ENCODE measurements at regions not wholly inside any gene's neighbourhood (a gene's known extent, or its start where the extent isn't known, plus 50 kb on each side); places are given as distances from the start of the nearest gene placed in this dataset.
A peak's percentile ranks its signal among the peaks of the same experiment; 100 is the strongest.

DNA sequence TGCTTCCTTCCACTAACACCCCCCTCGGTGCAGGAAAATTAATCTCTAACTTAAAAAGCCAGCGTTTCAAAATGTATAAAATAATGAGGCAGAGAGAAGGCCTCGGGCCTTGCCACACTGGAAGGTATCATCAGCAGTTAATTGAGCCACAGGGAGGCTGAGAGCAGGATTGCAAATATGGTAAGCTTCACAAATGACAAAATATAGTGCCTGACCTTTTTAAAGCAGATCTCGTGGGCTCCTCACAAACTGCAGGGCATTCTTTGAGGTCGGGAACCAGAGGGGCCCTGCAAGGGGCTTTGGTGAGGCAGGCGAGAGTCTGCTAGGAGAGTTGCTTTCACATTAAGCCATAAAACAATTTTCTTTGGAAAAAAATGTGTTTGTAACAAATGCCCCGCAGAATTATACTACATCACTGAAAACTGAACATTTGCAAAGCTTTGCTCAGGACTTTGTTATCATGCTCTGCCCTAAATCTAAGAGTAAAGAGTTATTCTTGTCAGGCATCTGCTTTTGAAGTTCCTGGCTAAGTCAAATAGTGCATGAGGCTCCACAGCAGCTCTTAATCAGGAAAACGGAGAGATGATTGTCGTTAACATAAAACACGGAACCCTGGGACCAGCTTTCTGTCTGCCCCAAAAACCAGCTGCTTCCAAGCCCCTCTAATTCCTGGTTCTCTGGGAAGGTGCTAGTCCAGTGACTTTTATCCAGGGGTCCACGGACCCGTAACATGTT is 61.4 kb upstream of the SYT13 start:
- DNase-seq (ENCODE audit: low spot score) = no peak
- Mint-ChIP-seq H3K4me3 (no peak overlapping the region), H3K9me3 (no peaks in the 10 kb centered on the region), H3K4me1 (peaks cover 65% of the 10 kb centered on the region), H3K36me3 (ENCODE audit: low read depth) (no peaks in the 10 kb centered on the region), H3K27ac (peak overlapping the region; percentile 1; the same call in 1 of the 2 replicates), H3K27me3 (ENCODE audit: insufficient read depth, low read depth, poor library complexity) (no peaks in the 10 kb centered on the region)
- Histone ChIP-seq H3K27me3 (ENCODE audit: insufficient read depth) (no peaks in the 10 kb centered on the region), H4K20me1 (replicated peaks; ENCODE audit: insufficient read depth) (no peaks in the 10 kb centered on the region), H3F3A (replicated peaks; ENCODE audit: low read depth) (no peaks in the 10 kb centered on the region), H3K36me3 (ENCODE audit: insufficient read depth) (no peaks in the 10 kb centered on the region), H3K79me2 (replicated peaks; ENCODE audit: insufficient read depth) (no peaks in the 10 kb centered on the region), H3K27ac (ENCODE audit: low read depth) (no peak overlapping the region), H2AFZ (peak overlapping the region; percentile 78), H3K9me2 (ENCODE audit: insufficient read depth) (no peaks in the 10 kb centered on the region), H3K4me1 (ENCODE audit: insufficient read depth) (peaks cover 39% of the 10 kb centered on the region), H3K4me3 (no peak overlapping the region), H3K4me2 (peak overlapping the region; percentile 55; the same call in 1 of the 2 replicates)
- TF ChIP-seq NANOG (IDR thresholded peaks at IDR 0.05; ENCODE audit: borderline replicate concordance) = no peak
- peak; percentile 34 for ATAC-seq

DNA sequence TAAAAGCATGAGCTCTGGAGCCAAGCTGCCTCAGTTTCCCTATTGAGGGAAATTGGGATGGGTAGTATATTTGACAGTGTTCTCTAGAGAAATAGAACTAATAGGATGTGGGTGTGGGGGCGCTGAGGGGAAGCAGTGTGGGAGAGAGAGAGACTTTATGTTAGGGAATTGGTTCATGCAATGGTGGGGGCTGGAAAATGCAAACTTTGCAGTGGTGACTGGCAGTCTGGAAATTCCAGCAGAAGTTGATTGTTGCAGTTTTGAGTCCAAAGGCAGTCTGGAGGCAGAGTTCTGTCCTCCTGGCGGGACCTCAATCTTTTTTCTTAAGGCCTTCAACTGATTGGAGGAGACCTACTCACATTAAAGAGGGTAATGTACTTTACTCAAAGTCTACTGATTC is 59.4 kb upstream of the SYT13 start:
- peaks cover 62% of the 10 kb centered on the region for H3K4me1 Mint-ChIP-seq

DNA sequence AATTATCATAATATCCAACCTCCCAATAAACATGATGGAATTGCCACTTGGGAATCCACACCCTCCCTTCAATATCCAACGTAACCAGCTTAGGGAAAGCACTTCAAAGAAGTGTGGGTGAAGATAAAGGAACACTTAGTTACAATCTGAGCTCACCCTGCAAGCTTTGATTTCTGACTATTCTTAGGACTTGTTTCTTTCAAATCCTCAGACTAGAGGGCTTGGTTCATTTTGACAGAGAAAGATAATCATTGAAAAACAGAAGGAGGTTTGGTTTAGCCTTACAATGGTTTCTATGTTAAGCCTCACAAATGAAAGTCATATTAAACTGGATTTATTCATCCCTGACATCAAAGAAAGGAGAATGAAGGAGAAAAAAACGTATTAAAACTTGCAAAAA is 57.9 kb upstream of the SYT13 start:
- Mint-ChIP-seq H3K4me3 (no peak overlapping the region), H3K27ac (no peak overlapping the region), H3K36me3 (ENCODE audit: low read depth) (no peaks in the 10 kb centered on the region), H3K9me3 (no peaks in the 10 kb centered on the region), H3K4me1 (peaks cover 67% of the 10 kb centered on the region), H3K27me3 (ENCODE audit: insufficient read depth, low read depth, poor library complexity) (peaks cover 4% of the 10 kb centered on the region)
- no peak overlapping the region for H3K4me2 ChIP-seq
- no peaks in the 10 kb centered on the region for H3K36me3 ChIP-seq (ENCODE audit: insufficient read depth)
- H3K79me2 ChIP-seq (replicated peaks; ENCODE audit: insufficient read depth) = no peaks in the 10 kb centered on the region
- no peaks in the 10 kb centered on the region for H3K9me2 ChIP-seq (ENCODE audit: insufficient read depth)
- ATAC-seq = no peak
- no peak overlapping the region for H2AFZ ChIP-seq
- no peak overlapping the region for H3K27ac ChIP-seq (ENCODE audit: low read depth)
- no peaks in the 10 kb centered on the region for H3K27me3 ChIP-seq (ENCODE audit: insufficient read depth)
- no peaks in the 10 kb centered on the region for H3F3A ChIP-seq (replicated peaks; ENCODE audit: low read depth)
- H4K20me1 ChIP-seq (replicated peaks; ENCODE audit: insufficient read depth) = no peaks in the 10 kb centered on the region
- H3K4me3 ChIP-seq = no peak overlapping the region
- no peak for DNase-seq (ENCODE audit: low spot score)
- peaks cover 39% of the 10 kb centered on the region for H3K4me1 ChIP-seq (ENCODE audit: insufficient read depth)
- TF ChIP-seq, protein P1, sequence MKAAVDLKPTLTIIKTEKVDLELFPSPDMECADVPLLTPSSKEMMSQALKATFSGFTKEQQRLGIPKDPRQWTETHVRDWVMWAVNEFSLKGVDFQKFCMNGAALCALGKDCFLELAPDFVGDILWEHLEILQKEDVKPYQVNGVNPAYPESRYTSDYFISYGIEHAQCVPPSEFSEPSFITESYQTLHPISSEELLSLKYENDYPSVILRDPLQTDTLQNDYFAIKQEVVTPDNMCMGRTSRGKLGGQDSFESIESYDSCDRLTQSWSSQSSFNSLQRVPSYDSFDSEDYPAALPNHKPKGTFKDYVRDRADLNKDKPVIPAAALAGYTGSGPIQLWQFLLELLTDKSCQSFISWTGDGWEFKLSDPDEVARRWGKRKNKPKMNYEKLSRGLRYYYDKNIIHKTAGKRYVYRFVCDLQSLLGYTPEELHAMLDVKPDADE (IDR thresholded peaks at IDR 0.05) = no peak
- TF ChIP-seq CREB1 (CRISPR knock-in tag; IDR thresholded peaks at IDR 0.05; ENCODE audit: low read depth) (no peak), STAT1 (IDR thresholded peaks at IDR 0.05; ENCODE audit: unreplicated experiment) (no peak), ZNF331 (CRISPR knock-in tag; IDR thresholded peaks at IDR 0.05; ENCODE audit: low read depth) (no peak), ZNF114 (CRISPR knock-in tag; IDR thresholded peaks at IDR 0.05) (no peak), JUNB (IDR thresholded peaks at IDR 0.05; ENCODE audit: unreplicated experiment) (no peak)
- TF ChIP-seq, protein P2, sequence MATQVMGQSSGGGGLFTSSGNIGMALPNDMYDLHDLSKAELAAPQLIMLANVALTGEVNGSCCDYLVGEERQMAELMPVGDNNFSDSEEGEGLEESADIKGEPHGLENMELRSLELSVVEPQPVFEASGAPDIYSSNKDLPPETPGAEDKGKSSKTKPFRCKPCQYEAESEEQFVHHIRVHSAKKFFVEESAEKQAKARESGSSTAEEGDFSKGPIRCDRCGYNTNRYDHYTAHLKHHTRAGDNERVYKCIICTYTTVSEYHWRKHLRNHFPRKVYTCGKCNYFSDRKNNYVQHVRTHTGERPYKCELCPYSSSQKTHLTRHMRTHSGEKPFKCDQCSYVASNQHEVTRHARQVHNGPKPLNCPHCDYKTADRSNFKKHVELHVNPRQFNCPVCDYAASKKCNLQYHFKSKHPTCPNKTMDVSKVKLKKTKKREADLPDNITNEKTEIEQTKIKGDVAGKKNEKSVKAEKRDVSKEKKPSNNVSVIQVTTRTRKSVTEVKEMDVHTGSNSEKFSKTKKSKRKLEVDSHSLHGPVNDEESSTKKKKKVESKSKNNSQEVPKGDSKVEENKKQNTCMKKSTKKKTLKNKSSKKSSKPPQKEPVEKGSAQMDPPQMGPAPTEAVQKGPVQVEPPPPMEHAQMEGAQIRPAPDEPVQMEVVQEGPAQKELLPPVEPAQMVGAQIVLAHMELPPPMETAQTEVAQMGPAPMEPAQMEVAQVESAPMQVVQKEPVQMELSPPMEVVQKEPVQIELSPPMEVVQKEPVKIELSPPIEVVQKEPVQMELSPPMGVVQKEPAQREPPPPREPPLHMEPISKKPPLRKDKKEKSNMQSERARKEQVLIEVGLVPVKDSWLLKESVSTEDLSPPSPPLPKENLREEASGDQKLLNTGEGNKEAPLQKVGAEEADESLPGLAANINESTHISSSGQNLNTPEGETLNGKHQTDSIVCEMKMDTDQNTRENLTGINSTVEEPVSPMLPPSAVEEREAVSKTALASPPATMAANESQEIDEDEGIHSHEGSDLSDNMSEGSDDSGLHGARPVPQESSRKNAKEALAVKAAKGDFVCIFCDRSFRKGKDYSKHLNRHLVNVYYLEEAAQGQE (IDR thresholded peaks at IDR 0.05; ENCODE audit: unreplicated experiment) = no peak
- TF ChIP-seq, protein P3, sequence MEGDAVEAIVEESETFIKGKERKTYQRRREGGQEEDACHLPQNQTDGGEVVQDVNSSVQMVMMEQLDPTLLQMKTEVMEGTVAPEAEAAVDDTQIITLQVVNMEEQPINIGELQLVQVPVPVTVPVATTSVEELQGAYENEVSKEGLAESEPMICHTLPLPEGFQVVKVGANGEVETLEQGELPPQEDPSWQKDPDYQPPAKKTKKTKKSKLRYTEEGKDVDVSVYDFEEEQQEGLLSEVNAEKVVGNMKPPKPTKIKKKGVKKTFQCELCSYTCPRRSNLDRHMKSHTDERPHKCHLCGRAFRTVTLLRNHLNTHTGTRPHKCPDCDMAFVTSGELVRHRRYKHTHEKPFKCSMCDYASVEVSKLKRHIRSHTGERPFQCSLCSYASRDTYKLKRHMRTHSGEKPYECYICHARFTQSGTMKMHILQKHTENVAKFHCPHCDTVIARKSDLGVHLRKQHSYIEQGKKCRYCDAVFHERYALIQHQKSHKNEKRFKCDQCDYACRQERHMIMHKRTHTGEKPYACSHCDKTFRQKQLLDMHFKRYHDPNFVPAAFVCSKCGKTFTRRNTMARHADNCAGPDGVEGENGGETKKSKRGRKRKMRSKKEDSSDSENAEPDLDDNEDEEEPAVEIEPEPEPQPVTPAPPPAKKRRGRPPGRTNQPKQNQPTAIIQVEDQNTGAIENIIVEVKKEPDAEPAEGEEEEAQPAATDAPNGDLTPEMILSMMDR (conservative IDR thresholded peaks at IDR 0.05; ENCODE audit: low read depth in 2 of 2) = no peak

More for the DNA sequence above, 59.4 kb upstream of the SYT13 start:
- no peaks in the 10 kb centered on the region for H3K79me2 ChIP-seq (replicated peaks; ENCODE audit: insufficient read depth)
- H3K9me2 ChIP-seq (ENCODE audit: insufficient read depth) = no peaks in the 10 kb centered on the region
- no peaks in the 10 kb centered on the region for H3F3A ChIP-seq (replicated peaks; ENCODE audit: low read depth)
- no peaks in the 10 kb centered on the region for H3K9me3 Mint-ChIP-seq
- TF ChIP-seq EZH2 (IDR thresholded peaks at IDR 0.05; ENCODE audit: low read depth, unreplicated experiment) = no peak
- no peak for TF ChIP-seq POLR2AphosphoS5 (IDR thresholded peaks at IDR 0.05; ENCODE audit: low read depth)
- ATAC-seq (no peak), DNase-seq (ENCODE audit: low spot score) (no peak)
- H3K4me3 ChIP-seq = no peak overlapping the region
- no peak overlapping the region for H3K4me3 Mint-ChIP-seq
- H3K36me3 Mint-ChIP-seq (ENCODE audit: low read depth) = no peaks in the 10 kb centered on the region
- H3K27ac ChIP-seq (ENCODE audit: low read depth) = no peak overlapping the region
- peaks cover 37% of the 10 kb centered on the region for H3K4me1 ChIP-seq (ENCODE audit: insufficient read depth)
- no peaks in the 10 kb centered on the region for H3K36me3 ChIP-seq (ENCODE audit: insufficient read depth)
- H3K27me3 ChIP-seq (ENCODE audit: insufficient read depth) = no peaks in the 10 kb centered on the region
- no peak overlapping the region for H2AFZ ChIP-seq
- H4K20me1 ChIP-seq (replicated peaks; ENCODE audit: insufficient read depth) = no peaks in the 10 kb centered on the region
- H3K4me2 ChIP-seq = no peak overlapping the region
- H3K27me3 Mint-ChIP-seq (ENCODE audit: insufficient read depth, low read depth, poor library complexity) = no peaks in the 10 kb centered on the region
- no peak overlapping the region for H3K27ac Mint-ChIP-seq

All from GM23338 (cell line).